ENCODE measurements at regions not wholly inside any gene's neighbourhood (a gene's known extent, or its start where the extent isn't known, plus 50 kb on each side); places are given as distances from the start of the nearest gene placed in this dataset.

- Histone ChIP-seq H3K27ac (ENCODE audit: low read depth, low read length) (no peak overlapping the region), H3K9me2 (replicated peaks; ENCODE audit: insufficient read depth, low read length) (no peaks in the 10 kb centered on the region), H3K79me2 (ENCODE audit: insufficient read depth, low read length) (0 out of 2 replicates have a peak, but pooled peaks cover 4% of the 10 kb centered on the region), H3K4me3 (ENCODE audit: insufficient read depth, low read length, poor library complexity, severe bottlenecking) (no peak overlapping the region), H3K36me3 (ENCODE audit: low read length) (no peaks in the 10 kb centered on the region), H2AFZ (ENCODE audit: low read depth, low read length, severe bottlenecking) (no peak overlapping the region), H3K9me3 (ENCODE audit: insufficient read depth, low read length) (no peaks in the 10 kb centered on the region), H3K27me3 (ENCODE audit: low read length) (no peaks in the 10 kb centered on the region), H4K20me1 (ENCODE audit: low read depth, low read length) (no peaks in the 10 kb centered on the region), H3F3A (ENCODE audit: insufficient read depth) (no peaks in the 10 kb centered on the region), H3K9ac (ENCODE audit: low read length) (no peak overlapping the region), H3K4me2 (ENCODE audit: low read depth, low read length, poor library complexity, severe bottlenecking) (no peak overlapping the region)
- TF ChIP-seq EZH2phosphoT487 (conservative IDR thresholded peaks at IDR 0.05; ENCODE audit: low read length) = no peak
- no peak for TF ChIP-seq CTCF (IDR thresholded peaks at IDR 0.05; ENCODE audit: insufficient read depth, low read length, poor library complexity, severe bottlenecking)
Measured at GRCh38 chr12:124488520-124488919, 78.9 kb downstream of the NCOR2 start.

DNA sequence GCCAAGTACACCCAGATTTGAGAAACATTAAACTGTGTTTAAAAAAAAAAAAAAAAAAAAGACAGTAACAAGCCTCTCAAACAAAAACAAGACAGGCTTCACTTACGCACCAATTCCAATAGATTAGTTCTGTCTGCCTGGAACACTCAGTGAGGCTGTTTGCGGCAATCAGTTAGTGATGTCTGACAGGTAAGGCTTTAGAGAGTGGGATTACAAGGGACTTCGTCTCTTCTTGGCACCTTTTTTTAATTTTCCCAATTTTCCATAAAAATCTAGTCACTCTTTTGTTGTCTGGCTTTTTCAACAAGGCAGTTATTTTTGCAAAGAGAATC, 79.6 kb downstream of the NCOR2 start:
- H4K20me1 ChIP-seq (ENCODE audit: low read depth, low read length) = no peaks in the 10 kb centered on the region
- no peak overlapping the region for H2AFZ ChIP-seq (ENCODE audit: low read depth, low read length, severe bottlenecking)
- H3K4me3 ChIP-seq (ENCODE audit: insufficient read depth, low read length, poor library complexity, severe bottlenecking) = no peak overlapping the region
- TF ChIP-seq EZH2phosphoT487 (conservative IDR thresholded peaks at IDR 0.05; ENCODE audit: low read length) = no peak
- no peaks in the 10 kb centered on the region for H3K79me2 ChIP-seq (ENCODE audit: insufficient read depth, low read length)
- H3K27ac ChIP-seq (ENCODE audit: low read depth, low read length) = no peak overlapping the region
- no peaks in the 10 kb centered on the region for H3K27me3 ChIP-seq (ENCODE audit: low read length)
- no peaks in the 10 kb centered on the region for H3K36me3 ChIP-seq (ENCODE audit: low read length)
- no peak overlapping the region for H3K9ac ChIP-seq (ENCODE audit: low read length)
- no peak overlapping the region for H3K4me2 ChIP-seq (ENCODE audit: low read depth, low read length, poor library complexity, severe bottlenecking)
- no peaks in the 10 kb centered on the region for H3F3A ChIP-seq (ENCODE audit: insufficient read depth)
- H3K9me2 ChIP-seq (replicated peaks; ENCODE audit: insufficient read depth, low read length) = no peaks in the 10 kb centered on the region
- no peaks in the 10 kb centered on the region for H3K9me3 ChIP-seq (ENCODE audit: insufficient read depth, low read length)

GRCh38 chr12:124487066-124487833, 80.2 kb downstream of the NCOR2 start:
- Histone ChIP-seq H3K4me2 (ENCODE audit: low read depth, low read length, poor library complexity, severe bottlenecking) (no peak overlapping the region), H3K79me2 (ENCODE audit: insufficient read depth, low read length) (no peaks in the 10 kb centered on the region), H3K27me3 (ENCODE audit: low read length) (no peaks in the 10 kb centered on the region), H3K36me3 (ENCODE audit: low read length) (no peaks in the 10 kb centered on the region), H3K27ac (ENCODE audit: low read depth, low read length) (no peak overlapping the region), H3K9me2 (replicated peaks; ENCODE audit: insufficient read depth, low read length) (no peaks in the 10 kb centered on the region), H4K20me1 (ENCODE audit: low read depth, low read length) (no peaks in the 10 kb centered on the region), H2AFZ (ENCODE audit: low read depth, low read length, severe bottlenecking) (no peak overlapping the region), H3F3A (ENCODE audit: insufficient read depth) (no peaks in the 10 kb centered on the region), H3K4me3 (ENCODE audit: insufficient read depth, low read length, poor library complexity, severe bottlenecking) (no peak overlapping the region), H3K9me3 (ENCODE audit: insufficient read depth, low read length) (no peaks in the 10 kb centered on the region), H3K9ac (ENCODE audit: low read length) (no peak overlapping the region)
- no peak for TF ChIP-seq EZH2phosphoT487 (conservative IDR thresholded peaks at IDR 0.05; ENCODE audit: low read length)
- TF ChIP-seq CTCF (IDR thresholded peaks at IDR 0.05; ENCODE audit: insufficient read depth, low read length, poor library complexity, severe bottlenecking) = no peak

DNA sequence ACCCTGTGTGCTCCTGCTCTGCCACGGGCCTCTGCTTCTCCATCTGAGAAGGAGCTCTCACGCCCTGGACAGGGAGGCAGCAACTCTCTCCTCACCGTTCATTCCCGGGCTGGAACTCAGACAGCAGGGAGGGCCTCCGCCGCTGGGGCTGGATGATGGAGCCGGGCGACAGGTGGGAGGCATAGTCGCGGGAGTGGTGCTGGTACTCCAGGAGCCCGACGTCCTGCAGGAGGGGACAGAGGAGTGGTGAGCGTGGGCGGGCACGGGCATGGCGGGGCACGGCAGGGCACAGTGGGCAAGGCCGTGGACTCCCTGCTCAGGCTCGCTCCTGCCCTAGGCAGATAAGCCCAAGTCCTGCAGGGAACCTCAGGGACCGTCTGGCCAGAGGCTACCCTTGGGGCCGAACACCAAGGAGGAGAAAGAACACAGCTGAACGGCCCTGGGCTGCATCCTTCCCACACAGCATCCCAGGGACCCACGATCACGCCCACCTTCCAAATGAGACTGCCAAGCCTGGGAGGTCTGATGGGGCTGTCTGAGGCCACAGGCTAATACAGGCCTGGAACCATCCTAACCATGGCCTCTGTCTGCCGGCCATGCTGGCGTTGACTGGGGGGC, 81.0 kb downstream of the NCOR2 start:
- Histone ChIP-seq H3K27me3 (ENCODE audit: low read length) (no peaks in the 10 kb centered on the region), H3K79me2 (ENCODE audit: insufficient read depth, low read length) (no peaks in the 10 kb centered on the region), H2AFZ (ENCODE audit: low read depth, low read length, severe bottlenecking) (no peak overlapping the region), H3K9ac (ENCODE audit: low read length) (no peak overlapping the region), H3K4me2 (ENCODE audit: low read depth, low read length, poor library complexity, severe bottlenecking) (no peak overlapping the region), H3K27ac (ENCODE audit: low read depth, low read length) (no peak overlapping the region), H3K9me2 (replicated peaks; ENCODE audit: insufficient read depth, low read length) (no peaks in the 10 kb centered on the region), H3K4me3 (ENCODE audit: insufficient read depth, low read length, poor library complexity, severe bottlenecking) (no peak overlapping the region), H3F3A (ENCODE audit: insufficient read depth) (no peaks in the 10 kb centered on the region), H3K9me3 (ENCODE audit: insufficient read depth, low read length) (no peaks in the 10 kb centered on the region), H4K20me1 (ENCODE audit: low read depth, low read length) (no peaks in the 10 kb centered on the region), H3K36me3 (ENCODE audit: low read length) (no peaks in the 10 kb centered on the region)
- TF ChIP-seq EZH2phosphoT487 (conservative IDR thresholded peaks at IDR 0.05; ENCODE audit: low read length) (no peak), CTCF (IDR thresholded peaks at IDR 0.05; ENCODE audit: insufficient read depth, low read length, poor library complexity, severe bottlenecking) (no peak)

Measured in SU-DHL-6 (cell line).